ENCODE measurements at regions not wholly inside any gene's neighbourhood (a gene's known extent, or its start where the extent isn't known, plus 50 kb on each side); places are given as distances from the start of the nearest gene placed in this dataset.
"Not testable (repeated sequence)": the region's sequence is repeated elsewhere in the genome, so short reads cannot be mapped to it uniquely, and the experiment has no call there.

DNA sequence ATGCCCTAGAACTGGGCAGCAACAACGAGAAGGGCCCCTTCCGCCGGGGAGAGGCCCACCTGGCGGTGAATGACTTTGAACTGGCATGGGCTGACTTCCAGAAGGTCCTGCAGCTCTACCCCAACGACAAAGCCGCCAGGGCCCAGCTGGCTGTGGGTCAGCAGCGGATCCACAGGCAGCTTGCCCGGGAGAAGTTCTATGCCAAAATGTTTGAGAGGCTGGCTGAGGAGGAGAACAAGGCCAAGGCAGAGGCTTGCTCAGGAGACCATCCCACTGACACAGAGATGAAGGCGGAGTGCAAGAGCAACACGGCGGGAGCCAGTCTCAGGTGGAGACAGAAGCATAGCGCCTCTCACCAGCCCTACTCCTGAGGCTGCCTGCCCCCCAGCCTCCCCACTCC lies 276.6 kb downstream of the SPATA31A1 start:
- H3K27ac Mint-ChIP-seq; H3K27me3 Mint-ChIP-seq (ENCODE audit: low read depth in 2 of 2); H3K4me1 ChIP-seq (ENCODE audit: control insufficient read depth, insufficient read depth, low read length); H3K36me3 Mint-ChIP-seq; H3K9me3 ChIP-seq (ENCODE audit: control insufficient read depth, insufficient read depth, low read length); ATAC-seq; H3K36me3 ChIP-seq (ENCODE audit: control insufficient read depth, insufficient read depth, low read length); H3K4me3 ChIP-seq (ENCODE audit: low read length); H3K9me3 Mint-ChIP-seq; DNase-seq; intact Hi-C loops (cut with micrococcal nuclease); H3K27me3 ChIP-seq (ENCODE audit: control insufficient read depth, insufficient read depth, low read length); H3K4me1 Mint-ChIP-seq; H3K4me3 Mint-ChIP-seq; H3K27ac ChIP-seq (ENCODE audit: low read length): not testable (repeated sequence)
- WGBS (ENCODE audit: insufficient coverage) = no CpG with 5 or more reads among the region's 12 CpGs

DNA sequence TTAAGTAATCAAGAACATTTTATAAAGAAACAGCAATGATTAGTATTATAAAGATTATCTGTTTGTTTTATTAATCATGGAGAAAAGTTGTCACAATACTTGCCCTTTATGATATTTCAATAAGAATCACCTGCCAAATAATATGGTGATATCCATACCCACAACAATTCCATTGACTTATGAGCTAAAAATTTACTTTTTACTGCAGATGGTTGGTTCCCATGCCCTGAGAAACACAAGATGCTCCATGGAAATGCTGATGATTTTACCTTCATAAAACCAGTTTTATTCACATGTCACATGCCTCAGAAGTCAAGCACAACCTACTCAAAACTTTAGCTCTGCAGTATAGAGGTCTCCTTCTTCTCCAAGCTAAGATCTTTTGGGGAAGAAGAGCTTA lies 293.6 kb downstream of the SPATA31A1 start:
- H3K27me3 Mint-ChIP-seq (ENCODE audit: low read depth in 2 of 2); ATAC-seq; H3K27ac Mint-ChIP-seq; H3K4me3 ChIP-seq (ENCODE audit: low read length); H3K36me3 Mint-ChIP-seq; H3K4me1 Mint-ChIP-seq; H3K36me3 ChIP-seq (ENCODE audit: control insufficient read depth, insufficient read depth, low read length); H3K27ac ChIP-seq (ENCODE audit: low read length); H3K9me3 ChIP-seq (ENCODE audit: control insufficient read depth, insufficient read depth, low read length); DNase-seq; H3K4me3 Mint-ChIP-seq; intact Hi-C loops (cut with micrococcal nuclease); H3K27me3 ChIP-seq (ENCODE audit: control insufficient read depth, insufficient read depth, low read length); H3K4me1 ChIP-seq (ENCODE audit: control insufficient read depth, insufficient read depth, low read length); H3K9me3 Mint-ChIP-seq: not testable (repeated sequence)

DNA sequence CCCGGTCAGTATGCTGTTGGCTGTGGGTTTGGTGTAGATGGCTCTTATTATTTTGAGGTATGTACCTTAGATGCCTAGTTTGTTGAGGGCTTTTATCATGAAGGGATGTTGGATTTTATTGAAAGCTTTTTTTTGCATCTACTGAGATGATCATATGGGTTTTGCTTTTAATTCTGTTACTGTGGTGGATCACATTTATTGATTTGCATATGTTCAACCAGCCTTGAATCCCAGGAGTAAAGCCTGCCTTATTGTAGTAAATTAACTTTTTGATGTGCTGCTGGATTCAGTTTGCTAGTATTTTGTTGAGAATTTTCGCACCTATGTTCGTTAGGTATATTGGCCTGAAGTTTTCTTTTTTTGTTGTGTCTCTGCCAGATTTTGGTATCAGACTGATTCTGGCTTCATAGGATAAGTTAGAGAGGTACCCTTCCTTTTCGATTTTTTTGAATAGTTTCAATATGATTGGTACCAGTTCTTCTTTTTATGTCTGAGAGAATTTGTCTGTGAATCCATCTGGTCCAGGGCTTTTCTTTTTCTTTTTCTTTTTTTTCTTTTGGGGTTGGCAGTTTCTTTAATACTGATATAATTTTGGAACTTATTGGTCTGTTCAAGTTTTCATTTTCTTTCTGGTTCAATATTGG lies 301.6 kb downstream of the SPATA31A1 start:
- H3K36me3 ChIP-seq (ENCODE audit: control insufficient read depth, insufficient read depth, low read length); H3K4me3 Mint-ChIP-seq; H3K4me3 ChIP-seq (ENCODE audit: low read length); H3K9me3 ChIP-seq (ENCODE audit: control insufficient read depth, insufficient read depth, low read length); H3K27me3 Mint-ChIP-seq (ENCODE audit: low read depth in 2 of 2); H3K27ac Mint-ChIP-seq; H3K36me3 Mint-ChIP-seq; H3K9me3 Mint-ChIP-seq; DNase-seq; H3K27ac ChIP-seq (ENCODE audit: low read length); intact Hi-C loops (cut with micrococcal nuclease); ATAC-seq; H3K4me1 ChIP-seq (ENCODE audit: control insufficient read depth, insufficient read depth, low read length); H3K4me1 Mint-ChIP-seq; H3K27me3 ChIP-seq (ENCODE audit: control insufficient read depth, insufficient read depth, low read length): not testable (repeated sequence)
- no CpG with 5 or more reads among the region's 4 CpGs for WGBS (ENCODE audit: insufficient coverage)

DNA sequence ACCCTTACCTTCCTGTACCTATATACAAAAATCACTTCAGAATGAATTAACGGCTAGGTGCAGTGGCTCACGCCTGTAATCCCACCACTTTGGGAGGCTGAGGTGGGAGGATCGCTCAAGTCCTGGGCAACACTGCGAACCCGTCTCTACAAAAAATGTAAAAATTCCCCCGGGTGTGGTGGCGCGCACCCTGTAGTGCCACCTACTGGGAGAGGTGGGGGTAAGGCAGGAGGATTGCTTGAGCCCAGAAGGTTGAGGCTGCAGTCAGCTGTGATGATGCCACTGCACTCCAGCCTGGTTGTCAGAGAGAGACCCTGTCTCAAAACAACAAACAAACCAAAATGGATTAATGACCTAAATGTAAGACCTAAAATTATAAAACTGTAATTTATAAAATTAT lies 307.6 kb downstream of the SPATA31A1 start:
- WGBS (ENCODE audit: insufficient coverage) = no CpG with 5 or more reads among the region's 8 CpGs
- H3K4me1 Mint-ChIP-seq; H3K9me3 ChIP-seq (ENCODE audit: control insufficient read depth, insufficient read depth, low read length); H3K27ac Mint-ChIP-seq; H3K36me3 ChIP-seq (ENCODE audit: control insufficient read depth, insufficient read depth, low read length); H3K4me3 ChIP-seq (ENCODE audit: low read length); H3K36me3 Mint-ChIP-seq; H3K27ac ChIP-seq (ENCODE audit: low read length); H3K27me3 Mint-ChIP-seq (ENCODE audit: low read depth in 2 of 2); H3K4me3 Mint-ChIP-seq; H3K9me3 Mint-ChIP-seq; H3K27me3 ChIP-seq (ENCODE audit: control insufficient read depth, insufficient read depth, low read length); ATAC-seq; intact Hi-C loops (cut with micrococcal nuclease); DNase-seq; H3K4me1 ChIP-seq (ENCODE audit: control insufficient read depth, insufficient read depth, low read length): not testable (repeated sequence)

DNA sequence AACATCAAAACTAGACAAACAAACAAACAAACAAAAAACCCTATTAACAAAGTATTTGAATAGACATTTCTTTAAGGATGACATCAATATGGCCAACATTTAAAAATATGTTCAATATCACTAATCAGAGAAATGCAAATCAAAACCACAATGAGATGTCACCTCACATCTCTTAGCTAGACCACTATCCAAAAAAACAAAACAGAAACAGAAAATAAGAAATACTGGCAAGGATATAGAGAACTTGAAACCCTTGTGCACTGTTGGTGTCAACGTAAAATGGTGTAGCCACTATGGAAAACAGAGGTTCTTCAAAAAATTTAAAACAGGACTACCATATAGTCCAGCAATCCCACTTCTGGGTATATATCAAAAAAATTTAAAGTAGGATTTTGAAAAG lies 308.2 kb downstream of the SPATA31A1 start:
- intact Hi-C loops (cut with micrococcal nuclease); ATAC-seq; DNase-seq; H3K9me3 Mint-ChIP-seq; H3K4me1 Mint-ChIP-seq; H3K27ac Mint-ChIP-seq; H3K27me3 ChIP-seq (ENCODE audit: control insufficient read depth, insufficient read depth, low read length); H3K4me3 Mint-ChIP-seq; H3K27ac ChIP-seq (ENCODE audit: low read length); H3K36me3 ChIP-seq (ENCODE audit: control insufficient read depth, insufficient read depth, low read length); H3K4me3 ChIP-seq (ENCODE audit: low read length); H3K27me3 Mint-ChIP-seq (ENCODE audit: low read depth in 2 of 2); H3K4me1 ChIP-seq (ENCODE audit: control insufficient read depth, insufficient read depth, low read length); H3K9me3 ChIP-seq (ENCODE audit: control insufficient read depth, insufficient read depth, low read length); H3K36me3 Mint-ChIP-seq: not testable (repeated sequence)
- WGBS (ENCODE audit: insufficient coverage) = no CpG with 5 or more reads among the region's 1 CpG

DNA sequence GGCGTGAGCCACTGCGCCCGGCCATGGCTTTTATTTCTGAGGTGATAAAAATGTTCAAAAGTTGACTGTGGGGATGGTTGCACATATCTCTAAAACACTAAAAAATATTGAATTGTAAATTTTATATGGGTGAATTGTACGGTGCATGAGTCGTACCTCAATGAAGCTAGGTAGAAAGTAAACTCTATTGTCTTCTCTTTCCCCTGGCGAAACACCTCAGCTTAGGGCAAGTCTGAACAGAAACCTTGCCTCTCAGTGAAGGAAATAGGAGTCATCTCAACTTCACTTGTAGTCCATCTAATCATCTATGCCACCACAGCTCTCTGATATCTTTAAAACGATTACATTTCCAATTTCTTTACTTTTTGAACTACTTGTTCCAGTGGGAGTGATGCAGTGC lies 309.6 kb downstream of the SPATA31A1 start:
- H3K27me3 ChIP-seq (ENCODE audit: control insufficient read depth, insufficient read depth, low read length); H3K9me3 Mint-ChIP-seq; intact Hi-C loops (cut with micrococcal nuclease); H3K27me3 Mint-ChIP-seq (ENCODE audit: low read depth in 2 of 2); H3K27ac ChIP-seq (ENCODE audit: low read length); H3K4me1 Mint-ChIP-seq; H3K27ac Mint-ChIP-seq; H3K4me1 ChIP-seq (ENCODE audit: control insufficient read depth, insufficient read depth, low read length); H3K4me3 ChIP-seq (ENCODE audit: low read length); H3K36me3 Mint-ChIP-seq; H3K4me3 Mint-ChIP-seq; DNase-seq; H3K36me3 ChIP-seq (ENCODE audit: control insufficient read depth, insufficient read depth, low read length); ATAC-seq; H3K9me3 ChIP-seq (ENCODE audit: control insufficient read depth, insufficient read depth, low read length): not testable (repeated sequence)
- no CpG with 5 or more reads among the region's 7 CpGs for whole genome bisulfite sequencing (ENCODE audit: insufficient coverage)

DNA sequence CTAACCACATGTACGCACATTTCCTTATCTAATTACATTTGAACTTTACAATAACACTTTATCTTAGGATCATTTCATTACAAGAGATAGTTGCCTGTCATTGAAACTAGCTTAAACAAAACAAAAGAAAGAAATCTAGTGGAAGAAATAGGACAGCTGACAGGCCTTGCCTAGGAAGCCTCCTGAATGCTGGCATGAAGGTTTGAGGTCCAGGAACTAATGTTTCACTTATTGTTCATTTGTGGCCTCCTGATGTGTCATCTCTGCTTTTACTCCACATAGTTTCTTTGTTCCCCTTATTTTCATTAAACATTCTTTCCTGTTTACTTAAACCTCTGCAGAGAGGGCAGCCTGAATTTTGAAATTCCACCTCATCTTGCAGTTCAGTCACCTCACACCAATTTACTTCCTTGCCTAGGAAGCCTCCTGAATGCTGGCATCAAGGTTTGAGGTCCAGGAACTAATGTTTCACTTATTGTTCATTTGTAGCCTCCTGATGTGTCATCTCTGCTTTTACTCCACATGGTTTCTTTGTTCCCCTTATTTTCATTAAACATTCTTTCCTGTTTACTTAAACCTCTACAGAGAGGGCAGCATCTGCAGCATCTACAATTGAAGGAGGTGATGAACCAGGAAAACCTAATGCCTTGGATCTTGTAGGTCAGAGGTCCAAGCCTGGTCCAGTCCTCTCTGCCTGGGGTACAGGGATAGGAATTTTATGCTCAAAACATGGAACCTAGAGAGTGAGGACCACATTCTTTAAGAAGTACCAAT lies 319.2 kb downstream of the SPATA31A1 start:
- WGBS (ENCODE audit: insufficient coverage) = no CpG with 5 or more reads among the region's 1 CpG
- not testable (repeated sequence) for H3K4me3 Mint-ChIP-seq

DNA sequence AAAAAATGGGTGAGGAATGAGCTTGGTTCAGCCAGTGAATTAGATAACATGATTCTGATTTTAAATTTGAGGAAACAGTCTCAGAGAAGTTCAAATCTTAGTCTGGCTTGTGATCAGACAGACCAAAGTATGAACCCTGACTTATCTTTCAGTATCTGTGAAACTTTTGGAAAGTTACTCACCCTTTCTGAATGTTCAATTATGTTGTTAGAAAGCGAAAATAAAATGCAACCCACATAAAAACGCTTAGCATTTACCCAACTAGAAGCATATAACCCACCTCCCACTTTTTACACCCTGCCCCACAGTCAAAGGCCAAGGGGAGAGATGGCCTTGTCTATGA lies 319.7 kb downstream of the SPATA31A1 start:
- WGBS (ENCODE audit: insufficient coverage) = no CpG with 5 or more reads among the region's 2 CpGs
- H3K36me3 ChIP-seq (ENCODE audit: control insufficient read depth, insufficient read depth, low read length); H3K4me1 ChIP-seq (ENCODE audit: control insufficient read depth, insufficient read depth, low read length); H3K4me3 ChIP-seq (ENCODE audit: low read length); H3K27me3 ChIP-seq (ENCODE audit: control insufficient read depth, insufficient read depth, low read length); H3K4me3 Mint-ChIP-seq; H3K4me1 Mint-ChIP-seq; H3K36me3 Mint-ChIP-seq; H3K27me3 Mint-ChIP-seq (ENCODE audit: low read depth in 2 of 2); H3K9me3 ChIP-seq (ENCODE audit: control insufficient read depth, insufficient read depth, low read length); DNase-seq; intact Hi-C loops (cut with micrococcal nuclease); H3K9me3 Mint-ChIP-seq; H3K27ac Mint-ChIP-seq; ATAC-seq; H3K27ac ChIP-seq (ENCODE audit: low read length): not testable (repeated sequence)

More for the DNA sequence above, 319.2 kb downstream of the SPATA31A1 start:
- H3K36me3 ChIP-seq (ENCODE audit: control insufficient read depth, insufficient read depth, low read length); H3K4me1 Mint-ChIP-seq; H3K4me1 ChIP-seq (ENCODE audit: control insufficient read depth, insufficient read depth, low read length); H3K27me3 Mint-ChIP-seq (ENCODE audit: low read depth in 2 of 2); H3K27me3 ChIP-seq (ENCODE audit: control insufficient read depth, insufficient read depth, low read length); H3K27ac ChIP-seq (ENCODE audit: low read length); H3K9me3 ChIP-seq (ENCODE audit: control insufficient read depth, insufficient read depth, low read length); H3K36me3 Mint-ChIP-seq; H3K27ac Mint-ChIP-seq; intact Hi-C loops (cut with micrococcal nuclease); H3K9me3 Mint-ChIP-seq; DNase-seq; H3K4me3 ChIP-seq (ENCODE audit: low read length); ATAC-seq: not testable (repeated sequence)

All from natural killer cell (primary cell).